ENCODE measurements at regions not wholly inside any gene's neighbourhood (a gene's known extent, or its start where the extent isn't known, plus 50 kb on each side); places are given as distances from the start of the nearest gene placed in this dataset.
"Not testable (repeated sequence)": the region's sequence is repeated elsewhere in the genome, so short reads cannot be mapped to it uniquely, and the experiment has no call there.

DNA sequence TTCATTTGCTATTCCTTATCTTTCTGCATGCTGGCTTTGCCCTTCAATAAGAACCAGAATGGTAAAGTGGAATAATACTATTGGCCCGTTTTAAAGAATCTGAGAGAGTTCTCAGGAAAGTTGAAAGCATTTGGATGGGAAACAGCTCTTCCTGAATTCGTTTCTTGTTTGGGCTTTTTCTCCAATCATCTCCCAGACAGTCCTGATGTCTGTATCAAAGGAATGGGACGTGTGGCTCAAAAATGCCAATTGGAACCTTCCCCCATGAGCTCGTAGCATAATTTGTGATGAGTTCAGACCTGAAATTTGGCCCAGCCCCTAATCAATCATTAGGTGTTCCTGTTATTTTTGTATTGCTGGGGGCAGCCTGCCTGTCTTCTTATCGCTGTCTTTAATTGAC, 75.8 kb upstream of the BACH2 start:
- DNase-seq (ENCODE audit: low read depth): no peak

DNA sequence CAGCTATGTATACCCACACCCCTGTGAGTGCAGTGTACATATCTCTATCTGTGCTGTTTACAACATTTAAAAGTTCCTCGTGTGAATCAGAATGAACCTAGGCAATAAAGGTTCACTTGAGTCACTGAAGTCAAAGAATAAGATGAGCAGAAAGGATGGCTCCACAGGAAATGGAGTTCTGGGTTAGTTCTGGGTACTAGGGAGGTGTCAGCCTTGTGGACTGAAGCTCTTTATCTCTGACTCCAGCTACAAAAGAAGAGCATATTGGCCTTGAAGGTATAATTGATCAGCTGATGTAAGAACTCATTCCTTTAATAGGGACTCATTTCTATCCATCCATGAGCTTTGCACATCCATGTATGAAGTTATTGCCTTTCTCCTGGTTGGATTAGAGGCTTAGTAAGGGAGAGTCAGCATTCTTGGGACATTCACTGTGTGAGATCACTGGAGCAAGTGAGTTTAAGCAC, 73.9 kb upstream of the BACH2 start:
- DNase-seq (ENCODE audit: low read depth): no peak

DNA sequence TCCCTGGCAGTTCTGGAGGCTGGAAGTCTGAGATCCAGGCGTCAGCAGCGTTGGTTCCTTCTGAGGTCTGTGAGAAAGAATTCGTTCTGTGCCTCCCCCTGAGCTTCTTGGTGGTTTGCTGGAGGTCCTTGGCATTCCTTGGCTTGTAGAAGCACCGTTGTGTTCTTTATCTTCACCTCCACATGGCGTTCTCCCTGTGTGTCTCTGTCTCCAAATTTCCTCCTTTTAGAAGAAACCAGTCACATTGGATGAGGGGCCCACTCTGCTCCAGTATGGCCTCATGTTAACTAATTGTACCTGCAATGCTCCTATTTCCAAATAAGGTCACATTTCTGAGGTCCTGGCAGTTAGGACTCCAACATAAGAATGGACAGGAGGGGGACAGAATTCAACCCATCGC, 73.0 kb upstream of the BACH2 start:
- no peak for DNase-seq (ENCODE audit: low read depth)

DNA sequence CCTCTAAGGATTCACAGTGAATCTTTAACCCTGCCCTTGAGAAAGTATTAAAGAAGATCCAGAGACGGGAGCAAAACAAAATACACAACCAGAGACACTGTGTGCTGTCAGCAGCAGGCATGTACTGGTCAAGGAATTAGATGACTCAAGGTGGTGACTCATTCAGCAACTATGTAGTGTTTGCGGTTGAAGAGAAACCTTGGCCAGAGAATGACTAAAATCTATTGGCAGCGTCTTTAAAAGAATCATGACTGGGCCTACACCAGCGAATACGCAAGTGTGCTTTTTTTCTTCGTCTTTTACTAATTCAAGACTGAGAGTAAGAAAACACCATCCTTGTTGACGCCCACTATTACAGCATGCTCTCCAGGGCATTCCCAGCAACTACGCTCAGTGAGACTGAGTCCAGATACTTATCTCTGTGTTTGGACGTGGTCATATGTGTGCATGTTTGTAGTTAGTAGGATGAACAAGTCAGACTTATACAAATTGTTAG, 72.4 kb upstream of the BACH2 start:
- peak; percentile 100 for DNase-seq (ENCODE audit: low read depth)

DNA sequence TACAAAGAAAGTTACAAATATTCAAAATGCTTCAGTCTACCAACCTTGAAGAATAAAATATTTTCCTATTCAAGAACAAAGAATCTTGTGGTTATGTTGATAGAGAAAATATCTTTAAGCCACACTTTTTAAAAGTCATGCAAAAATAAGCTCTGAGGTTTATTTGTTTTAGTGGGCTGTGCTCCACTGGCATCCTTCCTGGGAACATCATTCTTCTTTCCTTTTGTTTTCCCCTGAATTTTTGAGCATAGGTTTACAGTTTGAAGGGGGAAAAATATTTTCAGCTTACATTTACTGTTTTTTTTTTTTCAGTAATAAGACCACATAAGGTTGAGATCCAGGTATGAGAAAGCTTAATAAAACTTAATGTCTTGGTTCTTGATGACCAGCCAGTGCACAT, 72.0 kb upstream of the BACH2 start:
- DNase-seq (ENCODE audit: low read depth): peak; percentile 49

DNA sequence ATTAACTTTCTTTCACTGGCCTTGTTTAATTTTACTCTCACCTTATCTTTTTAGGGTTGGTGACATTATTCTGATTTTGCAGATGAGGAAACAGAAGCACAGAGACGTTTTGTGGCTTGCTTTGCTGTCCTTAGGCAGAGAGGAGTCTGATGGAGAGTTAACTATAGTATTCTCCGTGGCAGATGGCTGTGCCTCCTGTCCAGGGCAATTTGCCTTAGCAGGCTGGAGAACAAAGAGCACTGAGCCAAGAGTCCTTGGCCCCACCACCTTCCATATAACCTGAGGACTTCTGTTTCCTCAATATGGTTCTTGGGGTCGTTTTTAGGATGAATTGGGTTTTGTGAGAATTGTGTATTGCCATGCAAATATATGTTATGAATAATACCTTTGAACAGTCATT, 71.4 kb upstream of the BACH2 start:
- DNase-seq (ENCODE audit: low read depth): no peak

DNA sequence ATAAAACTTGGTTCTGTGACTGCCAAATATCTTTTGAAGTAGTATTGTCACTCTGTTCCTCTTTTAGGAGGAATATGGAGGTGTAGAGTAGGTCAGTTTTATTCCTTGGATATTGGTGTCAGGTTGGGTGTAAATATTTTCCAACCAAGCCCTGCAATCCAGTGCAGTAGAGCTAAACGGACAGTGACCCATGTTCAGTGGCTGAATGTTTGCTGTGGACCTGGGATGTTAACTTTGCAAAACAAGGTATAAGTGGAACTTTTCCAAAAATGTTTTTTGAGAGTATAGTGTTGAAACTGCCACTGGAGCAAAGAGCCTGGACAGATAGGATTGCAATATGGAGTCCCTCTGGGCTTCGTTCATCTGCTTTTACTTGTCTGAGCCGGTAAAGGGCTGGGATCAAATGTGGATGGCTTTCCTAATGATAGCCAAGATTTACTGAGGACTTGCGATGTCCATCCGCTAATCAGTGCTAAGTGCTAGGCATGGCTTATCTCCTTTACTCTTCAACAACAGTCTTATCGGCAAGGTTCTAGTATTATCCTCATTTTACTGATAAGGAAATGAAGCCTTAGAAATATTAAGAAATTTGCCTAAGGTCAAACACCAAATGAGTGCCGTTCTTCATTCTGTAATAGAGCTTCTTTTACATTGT, 69.0 kb upstream of the BACH2 start:
- no peak for DNase-seq (ENCODE audit: low read depth)

DNA sequence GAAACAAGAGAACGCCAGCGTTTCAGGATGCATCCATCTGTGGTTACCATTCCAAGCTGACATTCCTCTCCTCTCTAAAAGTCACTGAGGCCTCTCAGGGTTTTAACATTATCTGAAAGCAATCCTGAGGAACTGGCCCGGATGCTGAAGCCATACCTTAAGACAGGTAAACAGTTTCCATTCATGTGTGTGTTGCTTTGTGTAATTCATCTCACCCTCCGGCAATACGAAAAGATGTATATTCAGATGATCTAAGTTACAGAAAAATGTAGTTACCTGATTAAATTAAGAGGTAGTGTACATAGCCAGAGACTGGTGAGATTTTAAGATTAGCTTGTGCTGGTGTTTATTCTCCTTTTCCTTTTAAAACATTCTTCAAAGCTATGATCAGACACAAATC, 68.4 kb upstream of the BACH2 start:
- no peak for DNase-seq (ENCODE audit: low read depth)

DNA sequence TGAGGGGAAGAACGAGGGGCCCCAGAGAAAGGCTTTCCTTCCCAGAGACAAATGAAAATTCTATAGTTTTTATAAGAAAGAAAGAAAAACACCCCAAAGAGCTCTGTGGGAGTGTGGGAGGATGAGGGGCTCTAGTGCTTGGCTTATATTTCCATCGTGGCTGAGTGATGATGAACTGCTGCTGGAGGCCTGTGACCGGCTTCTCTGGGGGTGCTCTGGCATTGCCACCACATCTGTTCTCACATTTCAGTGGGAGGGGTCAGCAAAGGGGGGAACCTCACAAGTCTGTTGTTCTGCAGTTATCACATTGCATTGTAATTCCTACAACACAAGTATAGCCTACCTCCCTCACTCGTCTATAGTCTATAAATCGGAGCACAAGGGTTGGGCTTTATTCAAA, 67.6 kb upstream of the BACH2 start:
- DNase-seq (ENCODE audit: low read depth): no peak

DNA sequence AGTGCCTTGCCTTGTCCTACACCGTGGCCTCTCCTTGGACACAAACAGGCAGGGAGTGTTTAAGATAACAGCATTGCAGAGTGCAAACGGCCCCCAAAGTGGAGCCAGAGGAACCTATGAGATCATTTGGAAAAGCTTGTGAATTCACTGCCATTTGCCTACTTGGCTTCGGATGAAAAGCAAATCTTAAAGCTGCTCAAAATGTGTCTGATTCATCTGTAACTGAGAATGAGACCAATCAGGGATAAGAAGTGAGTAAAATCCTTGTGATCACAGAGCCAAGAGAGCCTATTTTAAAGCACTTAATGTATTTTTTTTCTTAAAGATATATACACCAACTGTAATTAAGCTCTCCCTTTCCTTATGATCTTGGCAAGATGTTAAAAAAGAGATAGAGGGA, 65.7 kb upstream of the BACH2 start:
- DNase-seq (ENCODE audit: low read depth): peak; percentile 38

DNA sequence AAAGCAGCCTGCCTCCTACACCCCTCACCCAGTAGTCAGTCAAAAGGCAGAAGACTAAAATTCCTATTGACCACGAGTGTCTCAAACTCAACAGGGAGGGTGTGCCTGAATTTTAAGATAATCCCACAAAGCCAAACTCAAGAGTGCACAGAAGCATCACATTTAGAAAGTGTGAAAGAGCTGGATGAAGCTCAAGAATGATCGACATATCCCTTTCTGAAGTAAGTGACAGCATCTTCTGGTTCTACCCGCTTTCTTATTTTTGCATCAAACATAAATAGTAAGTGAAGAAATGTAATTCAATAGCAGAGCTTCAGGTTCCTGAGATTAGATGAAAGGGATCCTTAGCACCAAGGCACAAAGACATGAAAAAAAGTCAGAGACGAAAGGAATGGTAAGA, 64.5 kb upstream of the BACH2 start:
- no peak for DNase-seq (ENCODE audit: low read depth)

DNA sequence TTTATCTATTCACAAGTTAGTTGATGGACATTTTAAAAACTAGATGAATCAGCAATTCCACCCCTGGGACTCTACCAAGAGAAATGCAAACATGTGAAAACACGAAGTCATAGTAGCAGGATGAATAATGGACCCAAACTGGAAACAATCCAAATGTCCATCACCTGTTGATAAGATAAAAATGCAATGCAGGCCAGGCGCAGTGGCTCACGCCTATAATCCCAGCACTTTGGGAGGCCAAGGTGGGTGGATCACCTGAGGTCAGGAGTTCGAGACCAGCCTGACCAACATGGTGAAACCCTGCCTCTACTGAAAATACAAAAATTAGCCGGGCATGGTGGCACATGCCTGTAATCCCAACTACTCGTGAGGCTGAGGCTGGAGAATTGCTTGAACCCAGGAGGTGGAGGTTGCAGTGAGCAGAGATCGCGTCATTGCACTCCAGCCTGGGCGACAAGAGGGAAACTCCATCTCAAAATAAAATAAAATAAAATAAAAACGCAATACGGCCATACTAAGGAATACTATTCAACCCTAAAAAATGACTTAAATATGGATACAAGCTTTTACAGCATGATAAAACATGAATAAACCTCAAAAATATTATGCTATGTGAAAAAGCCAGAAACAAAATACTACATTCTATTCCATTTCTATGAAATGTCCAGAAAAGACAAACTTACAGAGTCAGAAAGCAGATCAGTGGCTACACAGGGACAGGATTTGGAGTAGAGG, 61.6 kb upstream of the BACH2 start:
- DNase-seq (ENCODE audit: low read depth): not testable (repeated sequence)

DNA sequence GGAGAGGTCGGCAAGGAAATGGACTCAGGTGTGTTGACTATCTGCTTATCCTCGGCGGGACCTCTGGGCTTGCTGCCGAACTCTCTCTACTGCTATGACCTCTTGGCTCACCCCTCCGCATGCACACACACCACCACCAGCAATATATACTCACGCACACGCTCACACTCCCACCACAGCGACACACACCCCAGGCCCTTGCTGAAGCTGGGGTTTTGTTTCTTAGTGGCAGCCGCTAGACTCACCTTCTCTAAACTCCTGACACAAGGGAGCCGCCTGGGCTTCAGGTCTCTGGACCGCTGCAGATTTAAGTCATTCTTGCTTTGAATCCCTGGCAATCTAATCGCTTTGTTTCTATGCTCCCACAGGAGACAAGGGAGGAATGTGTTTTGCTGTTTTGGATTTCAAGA, 59.4 kb upstream of the BACH2 start:
- DNase-seq (ENCODE audit: low read depth): no peak

DNA sequence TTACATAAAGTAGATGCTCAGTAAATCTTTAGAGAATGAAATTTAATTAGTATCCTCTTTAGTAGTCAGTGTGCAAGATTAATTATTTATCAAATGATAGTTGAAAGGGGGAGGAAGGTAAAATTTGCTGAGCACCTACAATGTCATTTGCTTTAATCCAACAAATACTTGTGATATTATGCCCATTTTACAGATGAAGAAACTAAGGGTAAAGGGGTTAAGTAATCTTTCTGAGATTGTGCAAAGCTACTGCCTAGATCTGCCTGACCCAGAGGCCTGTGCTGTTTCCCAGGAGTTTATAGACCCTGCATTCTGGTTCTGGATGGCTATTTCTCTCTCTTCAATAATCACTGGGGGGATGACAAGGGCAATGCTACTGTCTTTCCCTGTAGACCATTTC, 58.3 kb upstream of the BACH2 start:
- DNase-seq (ENCODE audit: low read depth): no peak

DNA sequence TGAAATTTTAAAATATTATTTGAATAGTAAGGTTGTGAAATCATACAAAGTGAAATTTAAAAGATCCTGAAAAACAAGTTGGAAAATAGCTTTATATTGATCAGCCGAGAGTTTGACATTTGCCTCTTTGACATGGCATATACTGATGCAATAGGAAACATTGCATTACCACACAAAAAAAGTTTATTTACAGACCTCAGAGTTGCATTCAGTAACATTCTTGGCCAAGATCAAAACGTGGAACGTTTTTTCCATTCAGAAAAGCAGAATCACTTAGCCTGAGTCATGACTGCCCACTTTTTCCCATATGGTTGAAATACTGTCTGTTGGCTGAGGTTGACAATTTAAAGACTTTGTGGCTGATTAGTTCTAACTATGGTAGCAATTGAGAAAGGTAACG, 55.1 kb upstream of the BACH2 start:
- peak; percentile 15 for DNase-seq (ENCODE audit: low read depth)

DNA sequence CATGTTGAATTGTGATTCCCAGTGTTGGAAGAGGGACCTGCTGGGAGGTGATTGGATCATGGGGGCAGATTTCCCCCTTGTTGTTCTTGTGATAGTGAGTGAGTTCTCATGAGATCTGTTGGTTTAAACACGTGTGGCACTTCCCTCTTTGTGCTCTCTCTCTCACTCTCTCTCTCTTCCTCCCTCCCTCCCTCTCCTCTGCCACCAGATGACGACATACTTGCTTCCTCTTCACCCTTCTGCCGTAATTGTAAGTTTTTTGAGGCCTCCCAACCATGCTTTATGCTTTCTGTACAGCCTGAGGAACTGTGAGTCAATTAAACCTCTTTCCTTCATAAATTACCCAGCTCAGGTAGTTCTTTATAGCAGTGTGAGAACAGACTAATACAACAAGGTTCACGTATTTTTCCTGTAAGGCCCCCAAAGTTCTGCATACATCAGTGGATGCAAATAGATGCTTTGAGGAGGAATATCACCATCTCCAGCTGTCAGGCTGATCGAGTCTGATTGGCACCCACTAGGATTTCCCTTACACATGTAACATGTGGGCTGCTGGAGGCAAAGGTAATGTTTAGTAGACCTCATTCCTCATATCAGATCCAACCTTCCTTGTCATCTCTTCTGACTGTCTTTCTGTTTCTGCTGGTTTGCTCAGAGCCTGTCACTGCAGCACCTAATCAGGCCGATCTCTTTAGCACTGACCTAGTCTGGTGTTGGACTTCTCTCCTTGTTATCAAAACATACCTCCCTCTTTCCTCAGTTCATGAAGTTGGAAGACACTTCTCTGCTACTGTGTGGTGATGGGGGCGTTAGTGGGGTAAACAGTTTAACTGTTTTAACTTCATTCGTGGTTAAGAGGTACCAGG, 54.3 kb upstream of the BACH2 start:
- DNase-seq (ENCODE audit: low read depth): no peak

DNA sequence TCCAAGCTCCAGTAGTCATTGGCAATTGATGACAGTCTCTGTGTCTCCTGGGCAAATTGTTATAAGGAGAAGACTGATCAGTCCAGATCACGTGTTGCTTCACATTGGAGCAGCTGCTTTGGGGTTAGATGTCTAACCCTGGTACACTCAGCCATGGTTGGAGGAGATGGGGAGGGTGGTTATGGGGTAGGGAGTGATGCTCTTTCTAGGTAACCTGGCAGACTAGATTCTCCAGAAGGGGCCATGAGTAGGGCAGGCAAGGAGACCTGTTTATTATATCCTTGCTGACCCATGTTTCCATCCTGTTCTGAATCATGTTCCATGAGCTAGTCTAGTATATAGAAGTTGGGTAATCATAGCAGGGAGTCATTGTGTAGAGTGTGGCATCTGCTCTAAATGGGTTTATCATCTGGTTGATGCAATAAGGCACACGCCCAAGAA, 50.8 kb upstream of the BACH2 start:
- no peak for DNase-seq (ENCODE audit: low read depth)

DNA sequence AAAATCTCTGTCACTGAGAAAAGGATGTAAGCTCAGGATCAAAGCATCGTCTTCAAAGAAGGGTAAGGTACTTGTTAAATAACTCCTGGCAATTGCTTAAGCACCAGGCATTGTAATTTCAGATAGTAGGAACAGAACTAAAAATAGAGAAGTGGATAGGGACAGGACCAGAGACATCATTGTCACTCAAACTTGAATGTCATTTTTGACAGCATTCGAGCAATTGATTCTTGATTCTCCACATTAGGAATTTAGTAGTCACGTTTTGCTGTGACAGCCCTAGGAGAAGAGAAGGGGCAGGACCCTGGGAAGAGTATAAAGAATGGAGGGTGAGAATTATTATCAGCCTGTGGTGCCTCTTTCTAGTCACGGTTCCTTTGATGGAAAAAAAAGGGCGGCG, 50.1 kb upstream of the BACH2 start:
- no peak for DNase-seq (ENCODE audit: low read depth)

All from RPMI7951 (cell line).